H1 (cell line): ENCODE measurements at regions not wholly inside any gene's neighbourhood (a gene's known extent, or its start where the extent isn't known, plus 50 kb on each side); places are given as distances from the start of the nearest gene placed in this dataset.

Experiments used
- CTCF ChIA-PET: fragments of 300-600 bp; sonication (Branson Sonifier 250); formaldehyde crosslinking; loops from one replicate; lab custom pipeline; 2021; ENCODE audit not compliant: partially characterized antibody; lab: Charles Lee
- POLR2A ChIA-PET: fragments of 300-600 bp; sonication (Branson Sonifier 250); formaldehyde crosslinking; loops from one replicate; lab custom pipeline; 2021; ENCODE audit warnings: inconsistent platforms; ENCODE audit not compliant: partially characterized antibody; lab: Charles Lee
- DNase-seq, 2 experiments: peaks; one replicate each; pipeline versions ENCODE4 v3.0.0 to v3.0.0-alpha.2; 2010 to 2022; ENCODE audit warnings: low spot score in 2 of 2, low read depth in 1 of 2, mixed read lengths in 1 of 2
- FAIRE-seq: peaks from 2 replicates; lab custom pipeline; 2011; peaks lifted over from hg19 to GRCh38; lab: Jason Lieb, UNC
- H2AFZ ChIP-seq: 2 replicates; pipeline ENCODE4 v1.8.1; 2012; ENCODE audit warnings: low read length, inconsistent platforms
- H2AK5ac ChIP-seq: 2 replicates; pipeline ENCODE4 v1.6.1; 2013; ENCODE audit warnings: low read depth, low read length
- H2BK120ac ChIP-seq: replicated peaks from 2 replicates; pipeline ENCODE3; 2013; ENCODE audit warnings: low read depth, low read length, inconsistent platforms
- H2BK12ac ChIP-seq: 2 replicates; pipeline ENCODE4 v1.6.1; 2013; ENCODE audit warnings: low read depth, low read length
- H2BK15ac ChIP-seq: 2 replicates; pipeline ENCODE4 v1.6.1; 2013; ENCODE audit warnings: low read length
- H2BK20ac ChIP-seq: 2 replicates; pipeline ENCODE4 v1.6.1; 2013; ENCODE audit warnings: low read length
- H2BK5ac ChIP-seq: 2 replicates; pipeline ENCODE4 v1.6.1; 2013; ENCODE audit warnings: low read depth, low read length
- H3K14ac ChIP-seq: 2 replicates; pipeline ENCODE4 v1.6.1; 2013; ENCODE audit warnings: inconsistent platforms; ENCODE audit not compliant: insufficient read length
- H3K18ac ChIP-seq: 2 replicates; pipeline ENCODE4 v1.6.1; 2013; ENCODE audit warnings: low read length; ENCODE audit errors: extremely low read depth
- H3K23ac ChIP-seq: 2 replicates; pipeline ENCODE4 v1.6.1; 2013; ENCODE audit warnings: inconsistent platforms; ENCODE audit not compliant: insufficient read length
- H3K23me2 ChIP-seq: 2 replicates; pipeline ENCODE4 v1.6.1; 2013; ENCODE audit warnings: low read depth, low read length
- H3K27ac ChIP-seq: 2 replicates; pipeline ENCODE4 v1.6.1; 2011; ENCODE audit warnings: low read depth, low read length, inconsistent platforms
- H3K27me3 ChIP-seq, 4 experiments: replicated peaks in 1 of 4; 1 replicate in 1 of 4; 2 replicates in 3 of 4; pipeline versions ENCODE4 v1.6.1 to v1.8.1; 2011 to 2013; ENCODE audit warnings: low read length in 3 of 4, mild to moderate bottlenecking in 3 of 4, inconsistent platforms in 2 of 4, mixed read lengths in 2 of 4, moderate library complexity in 1 of 4; ENCODE audit not compliant: control insufficient read depth in 3 of 4, insufficient read depth in 3 of 4; ENCODE audit errors: extremely low read depth in 1 of 4
- H3K36me3 ChIP-seq, 4 experiments: 2 replicates each; pipeline versions ENCODE4 v1.6.1 to v1.8.1; 2011 to 2013; ENCODE audit warnings: mild to moderate bottlenecking in 4 of 4, low read length in 3 of 4, moderate library complexity in 2 of 4, control low read depth in 1 of 4, inconsistent platforms in 1 of 4; ENCODE audit not compliant: insufficient read depth in 4 of 4, control insufficient read depth in 2 of 4
- H3K4ac ChIP-seq: replicated peaks from 2 replicates; pipeline ENCODE3; 2013; ENCODE audit warnings: low read length, low read depth, mixed read lengths, inconsistent platforms; ENCODE audit not compliant: insufficient read length
- H3K4me1 ChIP-seq, 4 experiments: replicated peaks in 1 of 4; 1 replicate in 1 of 4; 2 replicates in 3 of 4; pipeline versions ENCODE4 v1.6.1 to v1.8.1; 2011 to 2013; ENCODE audit warnings: low read length in 3 of 4, inconsistent platforms in 2 of 4, mixed read lengths in 1 of 4; ENCODE audit not compliant: insufficient read depth in 4 of 4, control insufficient read depth in 3 of 4
- H3K4me2 ChIP-seq, 2 experiments: 2 replicates each; pipeline versions ENCODE4 v1.6.1 to v1.8.1; 2011 to 2013; ENCODE audit warnings: low read depth in 2 of 2, low read length in 2 of 2, control low read depth in 1 of 2, inconsistent platforms in 1 of 2, mild to moderate bottlenecking in 1 of 2; ENCODE audit not compliant: insufficient read depth in 1 of 2
- H3K4me3 ChIP-seq, 4 experiments: fragments of 200-600, 300-600 bp in 1 of 4; sonication (generic), shearing (Covaris generic), sonication (Bioruptor Twin) in 1 of 4; 2 replicates each; pipeline versions ENCODE4 v1.5.1 to v1.8.1; 2011 to 2016; ENCODE audit warnings: low read length in 4 of 4, low read depth in 3 of 4, control low read depth in 2 of 4, inconsistent platforms in 2 of 4, mild to moderate bottlenecking in 2 of 4, mixed read lengths in 1 of 4, moderate library complexity in 1 of 4; ENCODE audit not compliant: insufficient read depth in 2 of 4; ENCODE audit errors: extremely low read depth in 1 of 4
- H3K56ac ChIP-seq: replicated peaks from 2 replicates; pipeline ENCODE3; 2013; ENCODE audit warnings: low read depth, mild to moderate bottlenecking, mixed read lengths, low read length, inconsistent platforms; ENCODE audit not compliant: insufficient read length
- H3K79me1 ChIP-seq: 2 replicates; pipeline ENCODE4 v1.6.1; 2013; ENCODE audit warnings: low read depth, low read length, control low read depth
- H3K79me2 ChIP-seq, 2 experiments: 2 replicates each; pipeline versions ENCODE4 v1.6.1 to v1.8.1; 2012 to 2013; ENCODE audit warnings: low read length in 2 of 2, mild to moderate bottlenecking in 2 of 2, inconsistent platforms in 1 of 2; ENCODE audit not compliant: insufficient read depth in 2 of 2, control insufficient read depth in 1 of 2
- H3K9ac ChIP-seq, 4 experiments: replicated peaks in 1 of 4; 1 replicate in 1 of 4; 2 replicates in 3 of 4; pipeline versions ENCODE4 v1.6.1 to v1.8.1; 2011 to 2013; ENCODE audit warnings: low read depth in 3 of 4, low read length in 3 of 4, control low read depth in 2 of 4, mild to moderate bottlenecking in 2 of 4, moderate library complexity in 2 of 4, inconsistent platforms in 1 of 4; ENCODE audit errors: extremely low read depth in 1 of 4
- H3K9me3 ChIP-seq, 2 experiments: 2 replicates each; pipeline versions ENCODE4 v1.6.1 to v1.8.1; 2012 to 2013; ENCODE audit warnings: mild to moderate bottlenecking in 2 of 2, moderate library complexity in 2 of 2, control low read depth in 1 of 2, inconsistent platforms in 1 of 2, low read depth in 1 of 2, low read length in 1 of 2, mixed read lengths in 1 of 2; ENCODE audit not compliant: insufficient read depth in 2 of 2
- H4K20me1 ChIP-seq, 2 experiments: replicated peaks in 1 of 2; 2 replicates each; pipeline versions ENCODE3 to v1.8.1; 2011 to 2013; ENCODE audit warnings: inconsistent platforms in 2 of 2, low read length in 2 of 2, mild to moderate bottlenecking in 1 of 2; ENCODE audit not compliant: insufficient read depth in 2 of 2, control insufficient read depth in 1 of 2
- H4K5ac ChIP-seq: 2 replicates; pipeline ENCODE4 v1.6.1; 2013; ENCODE audit warnings: low read length, low read depth, mixed read lengths, inconsistent platforms; ENCODE audit not compliant: insufficient read length
- H4K8ac ChIP-seq: 2 replicates; pipeline ENCODE4 v1.8.0; 2013; ENCODE audit warnings: mild to moderate bottlenecking, moderate library complexity, low read length, inconsistent platforms; ENCODE audit not compliant: insufficient read depth; ENCODE audit errors: extremely low read depth
- H4K91ac ChIP-seq: replicated peaks from 2 replicates; pipeline ENCODE3; 2013; ENCODE audit warnings: low read length, mixed read lengths, inconsistent platforms; ENCODE audit not compliant: insufficient read length
- EZH2 ChIP-seq: fragments of 200-600 bp; sonication (generic); IDR thresholded peaks from 2 replicates; pipeline ENCODE4 v1.7.1; 2012; ENCODE audit warnings: low read depth, mild to moderate bottlenecking, moderate library complexity, low read length, inconsistent platforms; ENCODE audit not compliant: severe bottlenecking
- NRF1 ChIP-seq: IDR thresholded peaks from 2 replicates; pipeline ENCODE4 v1.6.1; 2011; ENCODE audit warnings: mild to moderate bottlenecking, low read depth, low read length, improper control_type of control experiment
- WGBS, 2 experiments: shearing (Covaris generic) in 1 of 2; methylation state at CpG; one replicate each; pipeline versions ENCODE4 v1.1.6 to v1.1.7; 2013 to 2015; ENCODE audit warnings: low lambda C conversion rate in 2 of 2, mixed read lengths in 2 of 2, inconsistent platforms in 1 of 2, low coverage in 1 of 2, missing lambda C conversion rate in 1 of 2; ENCODE audit not compliant: insufficient replicate concordance in 2 of 2, insufficient coverage in 1 of 2, insufficient read length in 1 of 2; ENCODE audit errors: extremely low coverage in 1 of 2, missing lambda C conversion rate in 1 of 2; 5-methylcytosine and 5-hydroxymethylcytosine counted together

DNA sequence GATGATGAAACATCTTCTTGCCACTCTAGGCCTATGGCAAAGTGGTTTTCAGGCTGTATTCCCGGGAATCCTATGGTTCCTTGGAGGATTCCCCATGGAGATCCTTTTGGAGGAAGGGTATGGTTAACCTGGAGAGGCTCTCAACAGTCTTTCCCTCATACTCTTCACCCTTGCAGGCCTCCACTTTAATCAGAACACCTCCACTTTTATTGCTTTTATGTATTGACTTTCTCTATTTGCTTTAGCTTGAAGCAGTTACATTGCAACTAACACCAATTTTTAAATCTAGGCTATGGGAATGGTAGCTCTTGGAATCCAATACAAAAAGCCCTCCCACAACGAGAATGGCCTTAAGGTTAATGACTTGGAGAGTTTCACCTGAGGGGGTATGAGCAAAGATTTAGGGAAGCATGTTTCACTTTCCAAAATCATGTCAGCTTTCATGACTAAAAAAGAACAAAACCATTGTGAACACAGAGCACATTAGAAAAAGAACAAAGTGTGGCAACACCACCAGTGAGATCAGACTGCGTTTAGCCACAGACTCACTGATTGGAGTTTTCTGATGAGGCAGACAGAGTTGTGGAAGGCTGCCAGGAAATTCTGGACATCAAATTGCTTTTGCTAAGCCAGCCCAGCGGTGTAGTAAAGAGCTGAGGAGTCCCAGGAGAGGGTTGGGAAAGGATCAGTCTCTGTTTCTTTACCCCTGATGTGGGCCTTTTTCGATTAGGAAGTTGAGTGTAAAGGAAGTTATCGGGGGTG, 130.4 kb upstream of the BMPER start:
- H3K9me3 ChIP-seq: no peaks in the 10 kb centered on the region
- H3K4me1 ChIP-seq: no peaks in the 10 kb centered on the region
- 87% methylated on average over 6 of the region's 6 CpGs; no CpG with 5 or more reads in 1 of the 2 experiments for WGBS, 2 experiments
- no peak overlapping the region for H4K8ac ChIP-seq
- no peak overlapping the region for H2BK12ac ChIP-seq
- H4K20me1 ChIP-seq: no peaks in the 10 kb centered on the region
- no peak overlapping the region for H3K18ac ChIP-seq
- H3K27ac ChIP-seq: no peak overlapping the region
- no peaks in the 10 kb centered on the region; a peak in 1 of 8 replicates for H3K36me3 ChIP-seq
- H2BK120ac ChIP-seq: no peak overlapping the region
- no peak for TF ChIP-seq EZH2
- no peak for TF ChIP-seq NRF1
- no peak overlapping the region for H3K4me2 ChIP-seq
- no peak overlapping the region for H2BK5ac ChIP-seq
- no peak overlapping the region for H3K4ac ChIP-seq
- H4K91ac ChIP-seq: no peak overlapping the region
- H3K4me3 ChIP-seq: no peak overlapping the region
- H3K79me1 ChIP-seq: no peaks in the 10 kb centered on the region
- H3K9ac ChIP-seq: no peak overlapping the region
- CTCF ChIA-PET: interaction anchor here (0.8 to 3.4 kb wide), 2 partner anchors 15 to 32 kb away, joined by 3 to 22 read pairs; no protein-coding TSS in a partner anchor
- no peak overlapping the region for H3K23ac ChIP-seq
- H2BK20ac ChIP-seq: no peak overlapping the region
- no peak overlapping the region for H2AFZ ChIP-seq
- DNase-seq: no peak
- H3K14ac ChIP-seq: no peak overlapping the region
- FAIRE-seq: no peak
- H2AK5ac ChIP-seq: no peak overlapping the region
- no peak overlapping the region for H3K56ac ChIP-seq
- no peaks in the 10 kb centered on the region for H3K79me2 ChIP-seq
- no peak overlapping the region for H4K5ac ChIP-seq
- no peaks in the 10 kb centered on the region for H3K23me2 ChIP-seq
- no peak overlapping the region for H2BK15ac ChIP-seq
- H3K27me3 ChIP-seq: no peaks in the 10 kb centered on the region
- POLR2A ChIA-PET: no interaction called here
